Smooth muscle cell (in vitro differentiated cells): ENCODE measurements at regions not wholly inside any gene's neighbourhood (a gene's known extent, or its start where the extent isn't known, plus 50 kb on each side); places are given as distances from the start of the nearest gene placed in this dataset.

ENCODE experiments used
- DNase-seq: peaks from one replicate; lab custom pipeline; 2025; ENCODE audit not compliant: unreplicated experiment; lab: John Stamatoyannopoulos, UW
- H2AFZ ChIP-seq: fragments of 200-600 bp; sonication (generic); 2 replicates; pipeline ENCODE4 v1.6.0; 2016; ENCODE audit warnings: antibody characterized with exemption, low read depth, mild to moderate bottlenecking
- H3F3A ChIP-seq: fragments of 200-600 bp; sonication (generic); 2 replicates; pipeline ENCODE4 v1.6.0; 2017; ENCODE audit warnings: antibody characterized with exemption, low read depth
- H3K27ac ChIP-seq: fragments of 200-600 bp; sonication (generic); 2 replicates; pipeline ENCODE4 v1.5.1; 2016; ENCODE audit warnings: low read depth, mild to moderate bottlenecking
- H3K27me3 ChIP-seq: fragments of 200-600 bp; sonication (generic); 2 replicates; pipeline ENCODE4 v1.6.1; 2016; ENCODE audit warnings: low read depth, mild to moderate bottlenecking
- H3K36me3 ChIP-seq: fragments of 200-600 bp; sonication (generic); 2 replicates; pipeline ENCODE4 v1.5.1; 2016; ENCODE audit warnings: low read depth
- H3K4me1 ChIP-seq: fragments of 200-600 bp; sonication (generic); 2 replicates; pipeline ENCODE4 v1.5.1; 2016; ENCODE audit warnings: low read depth
- H3K4me2 ChIP-seq: fragments of 200-600 bp; sonication (generic); 2 replicates; pipeline ENCODE4 v1.6.0; 2016; ENCODE audit warnings: mild to moderate bottlenecking
- H3K4me3 ChIP-seq: fragments of 200-600 bp; sonication (generic); 2 replicates; pipeline ENCODE4 v1.5.1; 2016; ENCODE audit warnings: mild to moderate bottlenecking
- H3K79me2 ChIP-seq: fragments of 200-600 bp; sonication (generic); 2 replicates; pipeline ENCODE4 v1.6.0; 2016; ENCODE audit warnings: low read depth, mild to moderate bottlenecking
- H3K9ac ChIP-seq: fragments of 200-600 bp; sonication (generic); 2 replicates; pipeline ENCODE4 v1.6.0; 2016; ENCODE audit warnings: low read depth
- H3K9me3 ChIP-seq: fragments of 200-600 bp; sonication (generic); replicated peaks from 2 replicates; pipeline ENCODE4 v1.5.1; 2016; ENCODE audit warnings: low read depth
- H4K20me1 ChIP-seq: fragments of 200-600 bp; sonication (generic); 2 replicates; pipeline ENCODE4 v1.6.0; 2016; ENCODE audit warnings: low read depth
- WGBS: methylation state at CpG from one replicate; pipeline ENCODE4 v1.1.7; 2016; ENCODE audit warnings: low lambda C conversion rate; 5-methylcytosine and 5-hydroxymethylcytosine counted together
- TF ChIP-seq, protein P1 (sequence below): fragments of 200-600 bp; sonication (generic); IDR thresholded peaks from 2 replicates; pipeline ENCODE4 v1.5.1; 2017; ENCODE audit warnings: borderline replicate concordance, mild to moderate bottlenecking, antibody characterized with exemption; ENCODE audit not compliant: insufficient read depth, poor library complexity, severe bottlenecking

GRCh38 chr6:150739711-150740349, 125.7 kb upstream of the MTHFD1L start:
- Histone ChIP-seq H3K79me2 (no peaks in the 10 kb centered on the region), H3K9me3 (no peaks in the 10 kb centered on the region), H3K27me3 (peaks cover 4% of the 10 kb centered on the region), H3K36me3 (no peaks in the 10 kb centered on the region), H3K4me1 (no peaks in the 10 kb centered on the region), H4K20me1 (peaks cover 20% of the 10 kb centered on the region), H3K4me3 (no peak overlapping the region), H3K4me2 (no peak overlapping the region), H3K27ac (no peak overlapping the region), H3K9ac (no peak overlapping the region), H3F3A (no peaks in the 10 kb centered on the region), H2AFZ (no peak overlapping the region)
- no peak for DNase-seq
- TF ChIP-seq, protein P1, sequence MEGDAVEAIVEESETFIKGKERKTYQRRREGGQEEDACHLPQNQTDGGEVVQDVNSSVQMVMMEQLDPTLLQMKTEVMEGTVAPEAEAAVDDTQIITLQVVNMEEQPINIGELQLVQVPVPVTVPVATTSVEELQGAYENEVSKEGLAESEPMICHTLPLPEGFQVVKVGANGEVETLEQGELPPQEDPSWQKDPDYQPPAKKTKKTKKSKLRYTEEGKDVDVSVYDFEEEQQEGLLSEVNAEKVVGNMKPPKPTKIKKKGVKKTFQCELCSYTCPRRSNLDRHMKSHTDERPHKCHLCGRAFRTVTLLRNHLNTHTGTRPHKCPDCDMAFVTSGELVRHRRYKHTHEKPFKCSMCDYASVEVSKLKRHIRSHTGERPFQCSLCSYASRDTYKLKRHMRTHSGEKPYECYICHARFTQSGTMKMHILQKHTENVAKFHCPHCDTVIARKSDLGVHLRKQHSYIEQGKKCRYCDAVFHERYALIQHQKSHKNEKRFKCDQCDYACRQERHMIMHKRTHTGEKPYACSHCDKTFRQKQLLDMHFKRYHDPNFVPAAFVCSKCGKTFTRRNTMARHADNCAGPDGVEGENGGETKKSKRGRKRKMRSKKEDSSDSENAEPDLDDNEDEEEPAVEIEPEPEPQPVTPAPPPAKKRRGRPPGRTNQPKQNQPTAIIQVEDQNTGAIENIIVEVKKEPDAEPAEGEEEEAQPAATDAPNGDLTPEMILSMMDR, result no peak
- 36% methylated on average over 2 of the region's 2 CpGs for WGBS

GRCh38 chr6:150740453-150740852, 125.0 kb upstream of the MTHFD1L start:
- DNase-seq, result no peak
- TF ChIP-seq, protein P1, result no peak
- Histone ChIP-seq H4K20me1 (peaks cover 20% of the 10 kb centered on the region), H3K4me1 (no peaks in the 10 kb centered on the region), H3K4me2 (no peak overlapping the region), H3K9me3 (no peaks in the 10 kb centered on the region), H3K4me3 (no peak overlapping the region), H3K9ac (no peak overlapping the region), H2AFZ (no peak overlapping the region), H3K27ac (no peak overlapping the region), H3K36me3 (no peaks in the 10 kb centered on the region), H3K79me2 (no peaks in the 10 kb centered on the region), H3K27me3 (peaks cover 8% of the 10 kb centered on the region), H3F3A (no peaks in the 10 kb centered on the region)
- 89% methylated on average over 8 of the region's 8 CpGs for WGBS

- Histone ChIP-seq H3K4me3 (no peak overlapping the region), H3K4me1 (no peaks in the 10 kb centered on the region), H3K9me3 (no peaks in the 10 kb centered on the region), H3K27ac (no peak overlapping the region), H3K79me2 (no peaks in the 10 kb centered on the region), H3K36me3 (no peaks in the 10 kb centered on the region), H3K4me2 (no peak overlapping the region), H3K9ac (no peak overlapping the region), H3K27me3 (peaks cover 18% of the 10 kb centered on the region), H3F3A (no peaks in the 10 kb centered on the region), H4K20me1 (peaks cover 22% of the 10 kb centered on the region), H2AFZ (no peak overlapping the region)
- 65% methylated on average over 6 of the region's 6 CpGs for WGBS
- DNase-seq, result no peak
- TF ChIP-seq, protein P1, result peak; percentile 47
Measured at GRCh38 chr6:150741633-150742200, 123.8 kb upstream of the MTHFD1L start.
